Vagina (tissue), 2 donors: ENCODE measurements at regions not wholly inside any gene's neighbourhood (a gene's known extent, or its start where the extent isn't known, plus 50 kb on each side); places are given as distances from the start of the nearest gene placed in this dataset.

ENCODE experiments used
- DNase-seq, 2 donors: peaks; one replicate each; pipeline ENCODE4 v3.0.0-alpha.2; 2017; ENCODE audit errors: extremely low spot score in 2 of 2
- H3K27ac ChIP-seq: fragments of 200-600 bp; sonication (generic); one replicate; pipeline ENCODE4 v1.5.1; 2019
- H3K27me3 ChIP-seq: fragments of 200-600 bp; sonication (generic); one replicate; pipeline ENCODE4 v1.5.1; 2019
- H3K36me3 ChIP-seq, 2 donors: fragments of 200-600 bp; sonication (generic); one replicate each; pipeline ENCODE4 v1.5.1; 2017 to 2019
- H3K4me1 ChIP-seq: fragments of 200-600 bp; sonication (generic); one replicate; pipeline ENCODE4 v1.5.1; 2019
- H3K4me3 ChIP-seq, 2 donors: fragments of 200-600 bp; sonication (generic); 1 replicate in 1 of 2; 2 replicates in 1 of 2; pipeline ENCODE4 v1.5.1; 2016 to 2019
- H3K9me3 ChIP-seq: fragments of 200-600 bp; sonication (generic); one replicate; pipeline ENCODE4 v1.5.1; 2019
- CTCF ChIP-seq, 3 experiments: fragments of 450-650 bp in 2 of 3; fragments of 200-600 bp in 1 of 3; sonication (generic) in 1 of 3; IDR thresholded peaks; one replicate each; pipeline ENCODE4 v1.5.1; 2017 to 2019; ENCODE audit warnings: antibody characterized with exemption in 3 of 3, mild to moderate bottlenecking in 2 of 3, moderate library complexity in 2 of 3
- POLR2A ChIP-seq, 2 donors: fragments of 450-650 bp; IDR thresholded peaks; one replicate each; pipeline ENCODE4 v1.6.1; 2017; ENCODE audit warnings: antibody characterized with exemption in 2 of 2, mild to moderate bottlenecking in 2 of 2, moderate library complexity in 2 of 2
- POLR2AphosphoS5 ChIP-seq, 2 donors: sonication (generic); formaldehyde crosslinking; IDR thresholded peaks; one replicate each; pipeline ENCODE4 v1.9.0; 2017; ENCODE audit warnings: antibody characterized with exemption in 2 of 2, mild to moderate bottlenecking in 2 of 2, low read depth in 1 of 2; ENCODE audit not compliant: insufficient read depth in 1 of 2
- intact Hi-C: fragments of 100-400 bp; cut with DNase I; formaldehyde crosslinking; loops from one replicate; pipeline ENCODE4 v1.15.1; 2023

- Histone ChIP-seq H3K4me1 (no peaks in the 10 kb centered on the region), H3K9me3 (peaks cover 4% of the 10 kb centered on the region), H3K27ac (no peak overlapping the region), H3K36me3 (no peaks in the 10 kb centered on the region), H3K27me3 (no peaks in the 10 kb centered on the region), H3K4me3 (no peak overlapping the region)
- no peak for DNase-seq
- intact Hi-C loops: no loop called here
- TF ChIP-seq CTCF (IDR thresholded peaks at IDR 0.05) (no peak), POLR2AphosphoS5 (IDR thresholded peaks at IDR 0.05; ENCODE audit: insufficient read depth in 1 of 2, low read depth in 1 of 2) (no peak), POLR2A (IDR thresholded peaks at IDR 0.05) (no peak)
These were observed 85.5 kb upstream of the OXGR1 start for GRCh38 chr13:97079726-97080125.

- H3K36me3 ChIP-seq: no peaks in the 10 kb centered on the region
- no peak overlapping the region for H3K27ac ChIP-seq
- TF ChIP-seq CTCF (IDR thresholded peaks at IDR 0.05) (no peak), POLR2AphosphoS5 (IDR thresholded peaks at IDR 0.05; ENCODE audit: insufficient read depth in 1 of 2, low read depth in 1 of 2) (no peak), POLR2A (IDR thresholded peaks at IDR 0.05) (no peak)
- H3K9me3 ChIP-seq: no peaks in the 10 kb centered on the region
- no peaks in the 10 kb centered on the region for H3K4me1 ChIP-seq
- no peaks in the 10 kb centered on the region for H3K27me3 ChIP-seq
- no peak overlapping the region for H3K4me3 ChIP-seq
- intact Hi-C loops: no loop called here
- no peak for DNase-seq
These were observed 88.4 kb upstream of the OXGR1 start for GRCh38 chr13:97082461-97083207.

- no peak overlapping the region for H3K27ac ChIP-seq
- H3K9me3 ChIP-seq: no peaks in the 10 kb centered on the region
- H3K27me3 ChIP-seq: no peaks in the 10 kb centered on the region
- DNase-seq: no peak
- intact Hi-C loops: no loop called here
- H3K4me1 ChIP-seq: no peaks in the 10 kb centered on the region
- no peak overlapping the region for H3K4me3 ChIP-seq
- no peak for TF ChIP-seq POLR2AphosphoS5 (IDR thresholded peaks at IDR 0.05; ENCODE audit: insufficient read depth in 1 of 2, low read depth in 1 of 2)
- TF ChIP-seq POLR2A (IDR thresholded peaks at IDR 0.05): no peak
- no peak for TF ChIP-seq CTCF (IDR thresholded peaks at IDR 0.05)
- no peaks in the 10 kb centered on the region for H3K36me3 ChIP-seq
These were observed 96.9 kb upstream of the OXGR1 start for GRCh38 chr13:97091196-97091595.

- Histone ChIP-seq H3K9me3 (no peaks in the 10 kb centered on the region), H3K4me3 (no peak overlapping the region), H3K27ac (no peak overlapping the region), H3K36me3 (no peaks in the 10 kb centered on the region), H3K27me3 (no peaks in the 10 kb centered on the region), H3K4me1 (no peaks in the 10 kb centered on the region)
- TF ChIP-seq CTCF (IDR thresholded peaks at IDR 0.05): no peak
- no peak for TF ChIP-seq POLR2AphosphoS5 (IDR thresholded peaks at IDR 0.05; ENCODE audit: insufficient read depth in 1 of 2, low read depth in 1 of 2)
- no peak for TF ChIP-seq POLR2A (IDR thresholded peaks at IDR 0.05)
- intact Hi-C loops: no loop called here
- DNase-seq: no peak
These were observed 106.5 kb upstream of the OXGR1 start for GRCh38 chr13:97100821-97101220.

GRCh38 chr13:97101912-97102708 lies 107.8 kb upstream of the OXGR1 start:
- intact Hi-C loops: no loop called here
- no peaks in the 10 kb centered on the region for H3K4me1 ChIP-seq
- H3K27ac ChIP-seq: no peak overlapping the region
- no peak overlapping the region for H3K4me3 ChIP-seq
- no peaks in the 10 kb centered on the region for H3K9me3 ChIP-seq
- DNase-seq: no peak
- TF ChIP-seq POLR2AphosphoS5 (IDR thresholded peaks at IDR 0.05; ENCODE audit: insufficient read depth in 1 of 2, low read depth in 1 of 2): no peak
- TF ChIP-seq CTCF (IDR thresholded peaks at IDR 0.05): no peak
- no peak for TF ChIP-seq POLR2A (IDR thresholded peaks at IDR 0.05)
- H3K27me3 ChIP-seq: no peaks in the 10 kb centered on the region
- H3K36me3 ChIP-seq: no peaks in the 10 kb centered on the region
